Raji (cell line): ENCODE measurements at regions not wholly inside any gene's neighbourhood (a gene's known extent, or its start where the extent isn't known, plus 50 kb on each side); places are given as distances from the start of the nearest gene placed in this dataset.

Experiments
- POLR2A ChIP-seq: IDR thresholded peaks from 2 replicates; pipeline ENCODE4 v1.6.1; 2011; ENCODE audit warnings: low read depth, low read length, control low read depth; ENCODE audit not compliant: insufficient read depth

DNA sequence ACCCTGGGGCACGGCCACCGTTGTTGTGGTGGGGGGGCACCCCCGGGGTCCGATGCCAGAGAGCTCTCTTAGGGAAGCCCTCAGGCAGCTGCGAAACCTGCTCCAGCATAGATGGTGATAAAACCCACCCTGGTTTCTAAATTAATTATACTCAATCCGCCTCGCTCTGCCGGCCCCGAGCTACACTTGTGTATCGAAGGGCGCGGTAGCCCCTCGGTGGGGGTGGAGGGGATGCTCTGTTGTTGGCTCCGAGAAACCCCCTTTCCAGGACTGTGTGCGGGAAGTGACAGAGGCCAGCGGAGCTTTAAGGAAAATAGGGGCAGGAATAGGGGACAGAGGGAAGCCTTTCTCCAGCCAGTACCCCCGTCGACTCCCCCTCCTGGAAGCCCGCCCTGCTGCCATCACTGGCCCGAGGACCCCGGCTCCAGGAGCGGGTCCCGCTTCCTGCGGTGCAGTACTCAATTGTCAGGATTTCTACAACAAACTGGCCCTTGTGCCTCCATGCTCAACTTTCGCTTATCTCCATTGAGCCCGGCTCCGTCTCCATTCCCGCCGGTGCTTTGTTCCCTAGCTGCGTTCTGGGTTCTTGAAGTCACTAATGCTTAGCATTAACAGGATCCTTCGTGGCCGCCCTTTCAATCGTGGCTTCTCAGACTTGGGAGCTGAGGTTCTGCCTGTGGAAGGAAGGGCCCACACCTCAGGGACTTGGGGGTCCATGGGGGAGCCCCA, 408.2 kb downstream of the BCOR start:
- no peak for TF ChIP-seq POLR2A

DNA sequence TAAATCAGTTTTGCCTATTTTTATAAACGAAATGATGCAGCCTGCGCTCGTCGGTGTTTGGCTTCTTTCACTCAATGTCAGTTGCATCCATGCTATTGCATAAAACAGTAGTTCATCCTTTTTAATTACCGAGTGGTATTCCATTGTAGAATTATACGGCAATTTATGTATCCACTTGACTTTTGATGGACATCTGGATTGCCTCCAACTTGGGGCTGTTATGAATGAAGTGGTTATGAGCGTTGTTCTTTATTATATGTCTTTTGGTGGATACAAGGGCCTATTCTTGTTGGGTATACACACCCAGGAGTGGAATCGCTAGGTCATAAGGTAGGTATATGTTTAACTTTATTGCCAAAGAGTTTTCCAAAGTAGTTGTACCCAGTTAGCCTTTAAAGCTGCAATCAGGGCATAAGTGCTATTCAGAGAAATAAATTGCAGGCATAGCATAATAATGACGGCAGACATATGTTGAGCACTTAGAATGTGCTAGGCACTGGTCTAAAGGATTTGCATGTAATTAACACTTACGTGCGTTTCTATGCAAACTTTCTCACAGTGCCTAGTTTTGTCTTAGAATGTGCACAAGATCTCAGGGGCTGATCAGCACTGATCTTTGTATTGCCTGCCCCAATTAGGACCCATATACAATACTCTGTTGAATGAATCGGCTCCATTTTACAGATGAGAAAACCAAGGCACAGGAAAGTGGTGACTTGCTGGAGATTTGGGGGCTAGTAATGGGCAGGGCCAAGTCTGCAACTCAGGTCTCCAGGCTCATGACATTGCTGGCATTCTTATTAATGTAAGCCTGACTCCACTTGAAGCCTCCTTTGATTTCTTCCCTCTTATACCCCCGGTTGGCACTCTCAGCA, 407.0 kb downstream of the BCOR start:
- no peak for TF ChIP-seq POLR2A

DNA sequence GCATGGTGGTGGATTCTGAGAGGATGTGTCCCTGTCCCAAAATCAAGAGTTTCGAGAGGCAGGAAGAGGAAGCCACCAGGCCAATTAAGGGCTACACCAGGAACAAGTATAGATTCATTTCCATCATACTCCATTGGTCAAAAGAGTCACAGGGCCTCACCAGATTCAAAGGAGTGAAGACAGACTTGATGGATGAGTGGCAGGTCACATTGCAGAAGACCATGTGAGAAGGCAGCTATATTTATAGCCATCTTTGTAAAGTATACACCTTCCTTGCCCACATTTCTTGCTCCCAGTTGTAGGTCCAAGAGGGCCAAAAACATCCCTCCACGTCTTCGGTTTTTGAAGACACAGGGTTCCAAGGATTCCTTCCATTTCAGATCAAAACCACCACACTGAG, 406.0 kb downstream of the BCOR start:
- no peak for TF ChIP-seq POLR2A

GRCh38 chrX:39692796-39693195, 405.0 kb downstream of the BCOR start:
- TF ChIP-seq POLR2A: no peak

- TF ChIP-seq POLR2A: no peak
These were observed 404.5 kb downstream of the BCOR start for GRCh38 chrX:39693298-39693697.

GRCh38 chrX:39703307-39703706, 394.5 kb downstream of the BCOR start:
- TF ChIP-seq POLR2A: no peak

DNA sequence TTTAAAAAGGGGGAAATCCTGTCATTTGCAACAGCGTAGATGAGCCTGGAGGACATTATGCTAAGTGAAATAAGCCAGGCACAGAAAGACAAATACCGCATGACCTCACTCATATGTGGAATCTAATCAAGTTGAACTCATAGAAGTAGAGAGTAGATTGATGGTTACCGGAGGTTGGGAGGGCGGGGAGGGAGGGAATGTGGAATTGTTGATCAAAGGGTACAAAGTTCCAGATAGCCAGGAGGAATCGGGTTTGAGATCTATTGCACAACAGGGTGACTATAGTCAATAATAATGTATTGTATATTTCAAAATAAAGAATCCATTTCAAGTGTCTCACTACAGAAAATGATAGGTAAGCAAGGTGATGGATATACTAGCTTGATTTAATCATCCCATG, 393.2 kb downstream of the BCOR start:
- no peak for TF ChIP-seq POLR2A

GRCh38 chrX:39705290-39705689, 392.5 kb downstream of the BCOR start:
- TF ChIP-seq POLR2A: no peak

DNA sequence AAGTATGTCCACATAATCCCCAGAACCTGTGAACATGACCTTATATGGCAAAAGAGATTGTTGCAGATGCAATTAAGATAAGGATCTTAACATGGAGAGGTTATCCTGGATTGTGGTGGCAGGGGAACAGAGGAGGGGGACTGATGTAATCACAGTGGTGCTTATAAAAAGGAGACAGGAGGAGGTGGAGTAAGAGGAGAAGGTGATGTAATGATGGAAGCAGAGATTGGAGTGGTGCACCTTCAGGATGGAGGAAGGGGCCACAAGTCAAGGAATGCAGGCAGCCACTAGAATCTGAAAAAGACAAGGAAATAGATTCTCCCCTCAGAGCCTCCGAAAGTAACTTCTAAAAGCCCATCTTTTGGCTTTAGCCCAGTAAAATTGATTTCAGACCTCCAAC, 388.4 kb downstream of the BCOR start:
- no peak for TF ChIP-seq POLR2A

GRCh38 chrX:39709812-39710211, 387.9 kb downstream of the BCOR start:
- TF ChIP-seq POLR2A: no peak

GRCh38 chrX:39710776-39711175, 387.0 kb downstream of the BCOR start:
- no peak for TF ChIP-seq POLR2A

DNA sequence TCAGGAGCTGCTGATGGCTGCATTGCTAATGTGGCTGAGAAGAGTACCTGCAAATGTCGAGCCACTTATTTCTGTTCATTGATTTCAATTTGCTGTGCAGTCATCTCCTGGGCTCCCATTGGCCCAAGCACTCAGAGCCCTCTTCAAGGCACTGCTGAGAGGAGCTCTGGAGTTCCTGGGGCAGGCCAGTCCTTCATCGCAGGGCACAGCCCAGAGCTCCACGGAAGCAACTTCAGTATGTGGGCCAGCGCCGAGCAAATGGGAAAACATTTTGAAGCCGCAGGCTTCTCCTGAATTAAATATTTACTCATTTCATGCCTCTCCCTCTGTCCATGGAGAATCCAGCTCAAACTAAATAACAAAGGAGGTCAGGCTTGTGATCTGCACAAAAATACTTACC, 383.3 kb downstream of the BCOR start:
- no peak for TF ChIP-seq POLR2A

DNA sequence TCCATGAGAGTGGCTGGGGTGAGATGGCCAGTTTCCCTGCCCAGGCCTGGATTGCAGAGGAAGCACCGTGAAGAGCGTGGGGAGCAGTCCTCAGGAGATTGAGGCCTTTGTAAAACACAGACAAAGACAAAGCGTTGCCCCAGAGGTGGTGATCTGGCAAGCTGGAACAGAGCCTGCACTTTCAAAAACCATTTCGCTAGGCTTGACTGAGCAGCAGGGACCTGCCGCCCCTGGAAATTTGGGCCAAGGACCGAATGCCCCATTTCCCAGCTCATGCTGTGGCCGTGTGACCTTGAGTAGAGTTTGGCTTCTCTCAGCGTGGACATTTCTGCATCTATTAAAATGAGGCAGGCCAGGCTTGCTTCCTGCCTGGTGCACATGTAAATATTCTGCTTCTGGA, 381.4 kb downstream of the BCOR start:
- TF ChIP-seq POLR2A: no peak

GRCh38 chrX:39716802-39717540, 380.8 kb downstream of the BCOR start:
- TF ChIP-seq POLR2A: no peak

- no peak for TF ChIP-seq POLR2A
These were observed 378.8 kb downstream of the BCOR start for GRCh38 chrX:39718981-39719380.

GRCh38 chrX:39720945-39721344, 376.8 kb downstream of the BCOR start:
- TF ChIP-seq POLR2A: no peak
